Astrocyte (in vitro differentiated cells and primary cell): ENCODE measurements at regions not wholly inside any gene's neighbourhood (a gene's known extent, or its start where the extent isn't known, plus 50 kb on each side); places are given as distances from the start of the nearest gene placed in this dataset.

Source experiments
- CTCF ChIP-seq: IDR thresholded peaks from 2 replicates; pipeline ENCODE4 v1.5.1; 2011; ENCODE audit warnings: low read depth, mild to moderate bottlenecking, inconsistent platforms, low read length, moderate library complexity; ENCODE audit not compliant: insufficient read depth
- EZH2 ChIP-seq: IDR thresholded peaks from 2 replicates; pipeline ENCODE4 v1.6.1; 2012; ENCODE audit warnings: mild to moderate bottlenecking, low read length, inconsistent platforms; ENCODE audit not compliant: insufficient read depth

DNA sequence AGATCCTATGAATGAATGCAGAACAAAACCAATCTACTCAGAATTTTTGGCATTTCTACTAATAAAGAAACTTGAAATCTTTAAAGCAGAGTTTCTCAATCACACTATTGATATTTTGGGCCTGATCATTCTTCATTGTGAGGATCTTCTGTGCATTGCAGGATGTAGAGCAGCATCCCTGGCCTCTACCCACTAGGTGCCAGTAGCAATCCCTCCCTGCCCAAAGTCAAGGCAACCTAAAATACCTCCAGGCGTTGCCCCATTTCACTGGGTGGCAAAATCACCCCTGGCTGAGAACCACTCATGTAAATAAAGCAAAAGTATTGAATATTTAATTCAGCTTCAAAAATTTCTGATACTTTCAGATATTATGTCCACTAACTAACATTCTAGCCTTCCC is 213.0 kb downstream of the SP3 start:
- peak; percentile 19 for TF ChIP-seq CTCF
- no peak for TF ChIP-seq EZH2
